SJSA1 (cell line): ENCODE measurements at regions not wholly inside any gene's neighbourhood (a gene's known extent, or its start where the extent isn't known, plus 50 kb on each side); places are given as distances from the start of the nearest gene placed in this dataset.

ENCODE experiments used
- DNase-seq, 2 experiments: peaks; one replicate each; pipeline ENCODE4 v3.0.0-alpha.2; 2015 to 2020; ENCODE audit warnings: low spot score in 2 of 2, low read depth in 1 of 2
- H3K27ac ChIP-seq: fragments of 250-450 bp; sonication (Bioruptor Pico); 2 replicates; pipeline ENCODE4 v1.5.1; 2020; ENCODE audit warnings: mild to moderate bottlenecking, moderate library complexity
- H3K27me3 ChIP-seq: fragments of 250-450 bp; sonication (Bioruptor Pico); replicated peaks from 2 replicates; pipeline ENCODE4 v1.5.1; 2020; ENCODE audit warnings: mild to moderate bottlenecking, moderate library complexity
- H3K36me3 ChIP-seq: fragments of 250-450 bp; sonication (Bioruptor Pico); 2 replicates; pipeline ENCODE4 v1.5.1; 2020; ENCODE audit warnings: mild to moderate bottlenecking
- H3K4me1 ChIP-seq: fragments of 250-450 bp; sonication (Bioruptor Pico); replicated peaks from 2 replicates; pipeline ENCODE4 v1.6.1; 2021; ENCODE audit warnings: mild to moderate bottlenecking
- H3K4me3 ChIP-seq: fragments of 250-450 bp; sonication (Bioruptor Pico); 2 replicates; pipeline ENCODE4 v1.5.1; 2020; ENCODE audit warnings: mild to moderate bottlenecking
- H3K9me3 ChIP-seq: fragments of 250-450 bp; sonication (Bioruptor Pico); replicated peaks from 2 replicates; pipeline ENCODE4 v1.5.1; 2020; ENCODE audit warnings: mild to moderate bottlenecking

DNA sequence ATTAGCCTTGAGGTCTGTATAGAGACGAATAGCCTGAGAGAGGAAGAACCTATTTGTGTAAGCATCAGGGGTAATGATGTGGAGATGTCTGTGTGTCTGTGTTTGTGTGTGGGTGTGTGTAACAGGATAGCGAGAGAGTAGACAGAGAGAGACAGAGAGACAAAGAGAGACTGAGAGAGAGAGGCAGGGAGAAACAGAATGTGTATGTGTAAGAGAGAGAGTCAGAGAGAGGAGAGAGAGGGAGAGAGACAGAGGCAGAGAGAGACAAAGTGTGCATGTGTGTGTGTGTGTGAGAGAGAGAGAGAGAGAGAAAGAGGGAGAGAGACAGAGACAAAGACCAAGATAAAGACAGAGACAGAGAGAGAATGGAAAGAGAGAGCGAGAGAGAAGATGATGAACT, 396.1 kb downstream of the PAX1 start:
- no peaks in the 10 kb centered on the region for H3K36me3 ChIP-seq
- no peak overlapping the region for H3K4me3 ChIP-seq
- no peak for DNase-seq
- H3K27ac ChIP-seq = no peak overlapping the region
- H3K27me3 ChIP-seq = no peaks in the 10 kb centered on the region
- H3K4me1 ChIP-seq = no peaks in the 10 kb centered on the region
- no peaks in the 10 kb centered on the region for H3K9me3 ChIP-seq

DNA sequence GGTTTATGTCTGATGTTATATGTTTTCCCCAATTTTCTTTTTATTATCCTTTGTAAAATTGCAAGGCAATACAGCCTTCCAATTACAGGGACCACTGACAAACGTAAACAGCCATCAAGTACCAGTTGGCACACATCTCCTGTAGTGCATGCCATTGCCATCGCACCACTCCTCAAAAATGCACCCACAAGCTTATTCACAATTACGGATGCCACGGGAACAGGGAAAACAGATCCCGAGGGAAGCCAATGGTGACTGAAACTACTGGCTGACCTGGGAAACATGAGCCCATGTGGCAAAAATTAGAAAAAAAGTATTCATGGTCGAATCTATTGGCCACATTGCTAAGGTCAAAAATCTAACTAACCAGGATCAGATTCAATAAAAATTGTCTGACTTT, 395.2 kb downstream of the PAX1 start:
- Histone ChIP-seq H3K27me3 (no peaks in the 10 kb centered on the region), H3K27ac (no peak overlapping the region), H3K4me3 (no peak overlapping the region), H3K36me3 (no peaks in the 10 kb centered on the region), H3K4me1 (no peaks in the 10 kb centered on the region), H3K9me3 (no peaks in the 10 kb centered on the region)
- no peak for DNase-seq

DNA sequence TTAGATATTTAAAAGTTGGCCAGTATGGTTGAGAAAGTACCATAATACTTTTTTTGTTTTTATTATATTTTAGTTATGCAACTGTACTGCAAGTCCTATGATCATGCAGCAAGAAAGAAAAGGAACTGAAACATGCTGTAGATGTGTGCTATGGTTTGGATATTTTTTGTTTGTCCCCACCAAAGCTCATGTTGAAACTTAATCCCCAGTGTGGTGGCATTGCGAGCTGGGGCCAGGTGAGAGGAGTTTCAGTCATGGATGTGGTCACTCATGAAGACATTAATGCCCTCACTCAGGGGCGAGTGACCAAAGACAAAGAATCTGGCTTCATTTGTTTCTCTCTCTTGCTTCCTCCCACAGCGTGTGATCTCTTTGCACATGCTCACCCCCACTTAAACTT, 393.9 kb downstream of the PAX1 start:
- Histone ChIP-seq H3K4me3 (no peak overlapping the region), H3K4me1 (no peaks in the 10 kb centered on the region), H3K9me3 (no peaks in the 10 kb centered on the region), H3K36me3 (no peaks in the 10 kb centered on the region), H3K27ac (no peak overlapping the region), H3K27me3 (no peaks in the 10 kb centered on the region)
- DNase-seq = no peak

DNA sequence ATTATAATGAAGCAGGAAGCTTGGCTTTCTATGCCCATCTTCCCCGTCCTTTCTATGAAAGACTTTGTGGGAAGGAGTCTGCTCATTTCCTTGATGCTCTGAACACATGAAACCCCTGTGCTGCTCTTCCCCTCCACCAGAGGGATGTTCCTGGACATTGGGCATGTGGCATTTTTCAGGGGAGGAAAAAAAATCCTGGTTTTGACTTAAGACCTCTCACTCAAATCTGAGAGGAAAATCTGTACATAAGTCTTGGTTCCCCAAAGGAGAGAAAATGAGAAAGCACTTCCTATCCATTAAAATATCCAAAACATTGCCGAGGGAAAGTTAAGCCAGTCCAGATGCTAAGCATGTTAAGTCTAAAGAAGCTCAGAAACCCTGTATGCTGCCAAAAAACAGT, 393.0 kb downstream of the PAX1 start:
- no peaks in the 10 kb centered on the region for H3K27me3 ChIP-seq
- DNase-seq = no peak
- no peaks in the 10 kb centered on the region for H3K4me1 ChIP-seq
- H3K4me3 ChIP-seq = no peak overlapping the region
- H3K27ac ChIP-seq = no peak overlapping the region
- H3K36me3 ChIP-seq = no peaks in the 10 kb centered on the region
- no peaks in the 10 kb centered on the region for H3K9me3 ChIP-seq

DNA sequence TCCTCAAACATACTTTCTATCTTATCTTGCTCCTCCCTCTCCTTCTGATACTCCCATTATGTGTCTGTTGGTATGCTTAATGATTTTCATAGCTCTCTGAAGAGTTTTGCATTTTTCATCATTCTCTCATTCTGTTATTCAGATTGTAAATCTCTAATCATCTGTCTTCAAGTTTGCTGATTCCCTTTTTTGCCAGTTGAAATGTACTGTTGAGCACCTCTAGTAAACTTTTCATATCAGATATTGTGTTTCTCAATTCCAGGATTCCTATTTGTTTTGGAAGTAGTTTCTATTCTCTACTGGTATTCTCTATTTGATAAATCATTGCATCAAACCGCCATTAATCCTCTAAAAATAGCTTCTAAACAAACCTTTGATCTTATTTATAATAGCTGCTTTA, 387.7 kb downstream of the PAX1 start:
- Histone ChIP-seq H3K4me3 (no peak overlapping the region), H3K27me3 (no peaks in the 10 kb centered on the region), H3K9me3 (0 out of 2 replicates have a peak, but pooled peaks cover 3% of the 10 kb centered on the region), H3K4me1 (no peaks in the 10 kb centered on the region), H3K27ac (no peak overlapping the region), H3K36me3 (no peaks in the 10 kb centered on the region)
- DNase-seq = no peak

DNA sequence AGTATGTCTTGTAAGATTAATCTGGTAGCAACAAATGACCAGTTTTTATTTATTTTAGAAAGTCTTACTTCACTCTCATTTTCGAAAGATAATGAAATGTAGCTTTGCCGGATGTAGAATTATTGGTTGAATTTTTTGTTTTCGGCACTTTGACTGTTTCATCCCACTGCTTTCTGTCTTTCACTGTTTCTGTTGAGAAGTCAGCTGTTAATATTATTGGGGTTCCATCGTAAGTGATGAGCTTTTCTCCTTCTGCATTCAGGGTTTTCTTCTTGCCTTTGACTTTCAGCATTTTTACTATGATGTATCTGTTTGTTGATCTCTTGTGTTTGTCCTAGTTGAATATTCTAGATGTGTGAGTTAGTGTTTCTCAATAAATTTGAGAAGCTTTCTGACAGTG, 383.4 kb downstream of the PAX1 start:
- Histone ChIP-seq H3K9me3 (0 out of 2 replicates have a peak, but pooled peaks cover 3% of the 10 kb centered on the region), H3K27ac (no peak overlapping the region), H3K36me3 (no peaks in the 10 kb centered on the region), H3K4me1 (no peaks in the 10 kb centered on the region), H3K27me3 (no peaks in the 10 kb centered on the region), H3K4me3 (no peak overlapping the region)
- DNase-seq = no peak

DNA sequence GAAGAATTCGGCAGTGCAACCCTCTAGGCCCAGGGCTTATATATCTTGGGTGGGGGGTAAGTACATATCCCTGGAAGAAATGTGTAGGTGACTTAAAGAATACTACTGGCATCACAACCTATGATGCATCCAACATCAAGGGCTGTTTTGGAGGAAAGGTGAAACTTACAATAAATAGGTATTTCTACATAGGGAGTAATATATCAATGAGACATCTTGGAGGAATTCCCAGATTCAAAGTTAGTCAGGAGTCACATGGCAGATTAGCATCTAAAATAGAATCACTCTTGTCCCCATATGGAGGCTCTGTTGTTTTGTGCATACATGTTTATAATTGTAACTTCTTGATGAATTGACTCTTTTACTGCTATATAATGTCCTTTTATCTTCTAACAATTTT, 375.5 kb downstream of the PAX1 start:
- H3K36me3 ChIP-seq = no peaks in the 10 kb centered on the region
- no peaks in the 10 kb centered on the region for H3K27me3 ChIP-seq
- H3K9me3 ChIP-seq = no peaks in the 10 kb centered on the region
- no peak overlapping the region for H3K27ac ChIP-seq
- DNase-seq = no peak
- no peaks in the 10 kb centered on the region for H3K4me1 ChIP-seq
- no peak overlapping the region for H3K4me3 ChIP-seq

DNA sequence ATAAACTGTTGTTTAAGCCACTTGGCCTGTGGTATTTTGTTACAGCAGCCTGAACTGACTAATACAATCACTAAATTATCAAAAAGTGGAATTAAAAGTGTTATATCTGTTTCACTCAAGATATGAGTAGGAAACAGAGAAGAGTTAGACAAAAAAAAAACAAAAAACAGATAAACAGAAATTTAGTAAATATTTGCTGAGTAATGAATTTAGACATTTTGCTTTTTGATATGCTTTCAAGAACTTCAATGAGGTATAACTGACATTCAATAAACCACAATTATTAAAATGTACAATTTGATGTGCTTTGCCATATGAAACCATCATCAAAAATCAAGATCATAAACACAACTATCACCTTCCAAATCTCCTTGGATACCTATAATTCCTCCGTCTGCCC, 369.2 kb downstream of the PAX1 start:
- H3K4me3 ChIP-seq = no peak overlapping the region
- H3K36me3 ChIP-seq = no peaks in the 10 kb centered on the region
- H3K4me1 ChIP-seq = no peaks in the 10 kb centered on the region
- H3K9me3 ChIP-seq = no peaks in the 10 kb centered on the region
- H3K27ac ChIP-seq = no peak overlapping the region
- no peak for DNase-seq
- H3K27me3 ChIP-seq = no peaks in the 10 kb centered on the region

DNA sequence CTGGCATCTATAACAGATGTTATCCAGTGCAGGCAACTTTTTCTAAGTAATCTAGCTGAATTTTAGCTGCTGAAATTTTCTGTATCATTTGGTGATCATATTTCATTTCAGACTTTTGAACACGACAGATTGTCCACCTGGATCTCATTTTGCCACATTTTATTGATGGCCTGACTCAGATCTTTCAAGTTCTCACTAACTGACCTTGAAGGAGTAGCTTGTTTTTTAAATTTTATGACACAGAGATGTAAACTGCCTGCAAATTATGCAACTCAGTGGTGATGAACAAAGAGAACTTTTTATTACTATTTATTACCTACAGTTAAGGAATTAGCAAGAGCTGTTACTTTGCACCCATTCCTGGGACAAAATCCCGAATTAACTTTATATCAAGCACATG, 366.4 kb downstream of the PAX1 start:
- no peaks in the 10 kb centered on the region for H3K4me1 ChIP-seq
- H3K9me3 ChIP-seq = no peaks in the 10 kb centered on the region
- DNase-seq = no peak
- no peak overlapping the region for H3K27ac ChIP-seq
- H3K36me3 ChIP-seq = no peaks in the 10 kb centered on the region
- no peaks in the 10 kb centered on the region for H3K27me3 ChIP-seq
- H3K4me3 ChIP-seq = no peak overlapping the region

DNA sequence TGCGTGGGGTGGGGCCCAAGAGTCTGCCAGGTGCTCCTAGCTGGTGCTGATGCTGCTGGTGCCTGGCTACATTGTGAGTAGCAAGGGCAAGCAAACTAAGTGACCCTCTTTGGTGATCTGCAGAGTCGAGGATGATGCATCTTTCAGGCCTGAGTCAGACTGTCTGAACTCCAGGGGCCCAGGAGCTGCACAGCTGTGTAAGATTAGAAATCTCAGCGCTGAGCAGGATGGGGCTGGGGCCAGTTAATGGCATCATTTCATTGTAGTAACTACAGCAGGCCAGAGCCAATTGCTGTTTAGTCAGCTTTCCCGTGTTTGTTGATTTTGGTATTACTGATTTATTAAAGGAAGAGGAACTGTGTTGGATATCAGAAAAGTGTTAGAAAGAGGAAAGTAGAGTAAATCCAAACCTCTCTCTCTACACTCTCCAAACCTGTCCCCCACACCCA, 365.2 kb downstream of the PAX1 start:
- no peak overlapping the region for H3K27ac ChIP-seq
- DNase-seq = no peak
- no peaks in the 10 kb centered on the region for H3K9me3 ChIP-seq
- no peaks in the 10 kb centered on the region for H3K4me1 ChIP-seq
- no peak overlapping the region for H3K4me3 ChIP-seq
- H3K36me3 ChIP-seq = no peaks in the 10 kb centered on the region
- no peaks in the 10 kb centered on the region for H3K27me3 ChIP-seq

DNA sequence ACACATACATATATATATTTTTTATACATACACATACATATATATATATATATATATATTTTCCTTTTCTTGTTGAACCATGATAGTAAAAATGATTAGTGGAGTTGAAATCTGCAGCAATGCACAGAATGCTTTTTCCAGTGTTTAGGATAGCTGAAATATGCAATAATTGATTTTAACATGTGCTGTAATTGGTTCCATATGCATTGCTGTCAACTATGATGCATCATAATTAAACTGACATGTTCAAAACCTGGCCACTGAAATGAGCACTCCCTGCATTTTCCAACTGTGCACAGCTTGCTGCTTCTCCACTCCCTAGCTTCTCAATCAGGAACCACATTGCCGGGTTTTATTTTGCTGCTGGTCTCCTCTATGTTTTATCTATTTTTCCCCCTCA, 358.3 kb downstream of the PAX1 start:
- Histone ChIP-seq H3K27ac (no peak overlapping the region), H3K9me3 (peaks cover 3% of the 10 kb centered on the region; the same call in 1 of the 2 replicates), H3K4me1 (no peaks in the 10 kb centered on the region), H3K27me3 (no peaks in the 10 kb centered on the region), H3K36me3 (no peaks in the 10 kb centered on the region), H3K4me3 (no peak overlapping the region)
- no peak for DNase-seq

DNA sequence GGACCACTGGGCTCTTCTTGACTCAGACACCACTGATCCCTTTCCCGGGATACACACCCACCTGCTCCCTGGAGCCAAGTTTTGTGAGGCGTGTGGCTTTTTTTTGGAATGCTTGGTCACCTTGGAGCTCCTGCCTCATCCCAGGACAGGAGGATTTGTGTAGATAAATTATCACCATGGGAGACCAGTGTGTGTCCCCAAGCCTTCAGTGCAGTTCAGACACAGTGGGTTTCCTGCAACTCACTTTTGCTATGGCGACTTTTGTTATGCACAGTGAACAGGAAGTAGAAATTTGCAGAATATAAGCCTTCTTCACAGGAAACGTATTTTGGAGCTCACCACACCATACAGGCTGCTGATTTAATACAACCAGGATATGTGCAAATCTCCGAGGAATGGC, 357.4 kb downstream of the PAX1 start:
- H3K4me3 ChIP-seq = no peak overlapping the region
- H3K27me3 ChIP-seq = no peaks in the 10 kb centered on the region
- no peak for DNase-seq
- H3K4me1 ChIP-seq = no peaks in the 10 kb centered on the region
- H3K9me3 ChIP-seq = peaks cover 3% of the 10 kb centered on the region; the same call in 1 of the 2 replicates
- no peaks in the 10 kb centered on the region for H3K36me3 ChIP-seq
- H3K27ac ChIP-seq = no peak overlapping the region

DNA sequence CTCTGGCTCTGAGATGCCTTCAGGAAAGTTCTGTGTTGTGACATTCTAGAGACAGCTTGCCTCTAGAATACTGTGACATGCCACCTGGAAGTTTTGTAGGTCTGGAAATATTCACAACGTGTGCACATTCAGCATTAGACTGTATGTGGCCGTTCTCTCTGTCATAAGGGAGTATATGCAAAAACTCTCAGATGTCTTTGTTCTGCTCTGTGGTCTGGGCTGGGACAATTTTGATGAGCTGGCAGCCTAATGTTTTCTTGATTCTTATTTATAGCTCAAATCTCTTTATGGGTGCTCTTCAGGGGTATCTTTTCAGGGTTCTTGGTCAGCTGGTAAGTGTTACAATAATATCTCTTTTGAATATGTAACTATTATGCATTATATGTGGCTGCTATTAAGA, 355.1 kb downstream of the PAX1 start:
- Histone ChIP-seq H3K4me1 (no peaks in the 10 kb centered on the region), H3K36me3 (no peaks in the 10 kb centered on the region), H3K4me3 (no peak overlapping the region), H3K9me3 (peaks cover 3% of the 10 kb centered on the region; the same call in 1 of the 2 replicates), H3K27me3 (no peaks in the 10 kb centered on the region), H3K27ac (no peak overlapping the region)
- no peak for DNase-seq

DNA sequence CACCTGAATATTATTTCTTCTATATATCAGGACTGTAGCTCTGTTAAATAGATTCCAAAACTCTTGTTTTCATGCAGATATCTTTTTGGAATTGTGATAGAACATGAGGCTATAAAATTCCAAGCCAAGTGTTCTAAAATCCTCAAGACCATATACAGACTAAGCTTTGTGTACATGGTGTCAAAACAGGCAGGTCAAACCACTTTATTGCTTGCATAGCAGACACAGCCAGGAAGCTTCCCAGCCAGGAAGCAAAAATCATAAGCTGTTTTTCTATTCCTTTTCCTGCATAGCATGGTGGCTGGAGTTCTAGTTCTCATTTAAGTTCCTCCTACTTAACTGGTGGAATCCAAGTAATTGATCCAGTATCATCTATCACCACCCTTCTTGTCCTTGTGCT, 353.3 kb downstream of the PAX1 start:
- DNase-seq = no peak
- Histone ChIP-seq H3K27ac (no peak overlapping the region), H3K9me3 (peaks cover 3% of the 10 kb centered on the region; the same call in 1 of the 2 replicates), H3K4me1 (no peaks in the 10 kb centered on the region), H3K4me3 (no peak overlapping the region), H3K36me3 (no peaks in the 10 kb centered on the region), H3K27me3 (no peaks in the 10 kb centered on the region)

DNA sequence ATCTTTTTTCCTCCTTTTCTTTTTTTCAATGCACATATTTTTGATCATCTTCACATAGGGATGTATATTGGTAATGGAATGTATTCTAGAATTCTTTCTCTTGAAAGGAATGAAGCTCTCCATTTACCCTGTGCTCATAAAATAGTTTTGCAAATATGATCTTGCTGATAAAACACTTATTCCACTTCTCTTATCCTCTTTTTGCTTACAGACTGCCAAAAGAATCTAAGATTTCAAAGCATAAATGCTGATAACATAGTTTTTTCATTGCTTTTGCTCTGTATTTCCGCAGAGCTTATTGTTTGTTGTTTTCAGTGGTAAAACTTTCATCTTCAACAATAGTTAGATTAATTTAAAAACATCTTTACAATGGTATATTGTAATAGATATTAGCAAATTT, 350.5 kb downstream of the PAX1 start:
- Histone ChIP-seq H3K27ac (no peak overlapping the region), H3K9me3 (peaks cover 3% of the 10 kb centered on the region; the same call in 1 of the 2 replicates), H3K27me3 (no peaks in the 10 kb centered on the region), H3K4me3 (no peak overlapping the region), H3K36me3 (no peaks in the 10 kb centered on the region), H3K4me1 (no peaks in the 10 kb centered on the region)
- no peak for DNase-seq
